Breast epithelium (tissue), 4 donors: ENCODE measurements at regions not wholly inside any gene's neighbourhood (a gene's known extent, or its start where the extent isn't known, plus 50 kb on each side); places are given as distances from the start of the nearest gene placed in this dataset.

Source experiments
- DNase-seq, 2 donors: peaks; one replicate each; pipeline ENCODE4 v3.0.0-alpha.2; 2019; ENCODE audit warnings: low spot score in 2 of 2
- H3K27ac ChIP-seq, 2 donors: fragments of 200-600 bp; sonication (generic) in 1 of 2; one replicate each; pipeline ENCODE4 v1.5.1; 2016 to 2019; ENCODE audit warnings: mild to moderate bottlenecking in 1 of 2
- H3K27me3 ChIP-seq, 2 donors: fragments of 200-600 bp; sonication (generic) in 1 of 2; one replicate each; pipeline versions ENCODE4 v1.5.1 to v1.6.0; 2017 to 2019; ENCODE audit warnings: control low read depth in 1 of 2, mild to moderate bottlenecking in 1 of 2
- H3K36me3 ChIP-seq: fragments of 200-600 bp; one replicate; pipeline ENCODE4 v1.5.1; 2019
- H3K4me1 ChIP-seq, 2 donors: fragments of 200-600 bp; sonication (generic); one replicate each; pipeline ENCODE4 v1.5.1; 2016 to 2019; ENCODE audit warnings: control low read depth in 1 of 2
- H3K4me3 ChIP-seq, 3 donors: fragments of 200-600 bp; sonication (generic); 1 replicate in 2 of 3; 2 replicates in 1 of 3; pipeline ENCODE4 v1.5.1; 2016 to 2019; ENCODE audit warnings: mild to moderate bottlenecking in 3 of 3, moderate library complexity in 2 of 3
- H3K9me3 ChIP-seq, 2 donors: fragments of 200-600 bp; sonication (generic) in 1 of 2; one replicate each; pipeline ENCODE4 v1.5.1; 2016 to 2019; ENCODE audit warnings: control low read depth in 1 of 2
- CTCF ChIP-seq, 3 donors: fragments of 450-650 bp; IDR thresholded peaks; one replicate each; pipeline ENCODE4 v1.5.1; 2016 to 2017; ENCODE audit warnings: antibody characterized with exemption in 3 of 3, mild to moderate bottlenecking in 3 of 3, moderate library complexity in 3 of 3
- POLR2A ChIP-seq: fragments of 450-650 bp; IDR thresholded peaks from one replicate; pipeline ENCODE4 v1.6.1; 2016; ENCODE audit warnings: antibody characterized with exemption, mild to moderate bottlenecking, moderate library complexity
- POLR2AphosphoS5 ChIP-seq, 3 donors: sonication (generic); formaldehyde crosslinking; IDR thresholded peaks; one replicate each; pipeline ENCODE4 v1.6.1; 2017; ENCODE audit warnings: antibody characterized with exemption in 3 of 3
- intact Hi-C: fragments of 100-400 bp; cut with DNase I; formaldehyde crosslinking; loops from one replicate; pipeline ENCODE4 v1.15.1; 2023; ENCODE audit warnings: low total_unique reads

GRCh38 chr13:64000321-64000720, 2584.7 kb upstream of the PCDH20 start:
- DNase-seq, result no peak
- H3K27ac ChIP-seq, result no peak overlapping the region
- TF ChIP-seq CTCF (IDR thresholded peaks at IDR 0.05) (no peak), POLR2A (no peak), POLR2AphosphoS5 (IDR thresholded peaks at IDR 0.05) (no peak)
- no peaks in the 10 kb centered on the region for H3K9me3 ChIP-seq
- intact Hi-C loops, result no loop called here
- no peaks in the 10 kb centered on the region for H3K36me3 ChIP-seq
- H3K4me1 ChIP-seq, result no peaks in the 10 kb centered on the region
- H3K4me3 ChIP-seq, result no peak overlapping the region
- H3K27me3 ChIP-seq, result no peaks in the 10 kb centered on the region

- Histone ChIP-seq H3K9me3 (no peaks in the 10 kb centered on the region), H3K4me3 (no peak overlapping the region), H3K36me3 (no peaks in the 10 kb centered on the region), H3K27ac (no peak overlapping the region), H3K27me3 (no peaks in the 10 kb centered on the region), H3K4me1 (no peaks in the 10 kb centered on the region)
- no peak for TF ChIP-seq POLR2A
- TF ChIP-seq POLR2AphosphoS5 (IDR thresholded peaks at IDR 0.05), result no peak
- no peak for TF ChIP-seq CTCF (IDR thresholded peaks at IDR 0.05)
- DNase-seq, result no peak
- intact Hi-C loops, result loop anchor here (5.0 kb wide), 1 partner anchor 408 kb away; no protein-coding TSS in a partner anchor
These were observed 2584.1 kb upstream of the PCDH20 start for GRCh38 chr13:63999614-64000305.

GRCh38 chr13:63983366-63983765, 2567.7 kb upstream of the PCDH20 start:
- no peak for TF ChIP-seq POLR2A
- no peak for TF ChIP-seq CTCF (IDR thresholded peaks at IDR 0.05)
- TF ChIP-seq POLR2AphosphoS5 (IDR thresholded peaks at IDR 0.05), result no peak
- Histone ChIP-seq H3K4me3 (no peak overlapping the region), H3K36me3 (no peaks in the 10 kb centered on the region), H3K9me3 (peaks cover 0 to 13% of the 10 kb centered on the region in 2 donors), H3K4me1 (no peaks in the 10 kb centered on the region), H3K27ac (no peak overlapping the region), H3K27me3 (no peaks in the 10 kb centered on the region)
- intact Hi-C loops, result no loop called here
- no peak for DNase-seq

GRCh38 chr13:63979951-63980350, 2564.3 kb upstream of the PCDH20 start:
- H3K27ac ChIP-seq, result no peak overlapping the region
- DNase-seq, result no peak
- TF ChIP-seq POLR2AphosphoS5 (IDR thresholded peaks at IDR 0.05), result no peak
- no peak for TF ChIP-seq CTCF (IDR thresholded peaks at IDR 0.05)
- TF ChIP-seq POLR2A, result no peak
- H3K27me3 ChIP-seq, result no peaks in the 10 kb centered on the region
- H3K9me3 ChIP-seq, result peaks cover 0 to 11% of the 10 kb centered on the region in 2 donors
- H3K36me3 ChIP-seq, result no peaks in the 10 kb centered on the region
- intact Hi-C loops, result no loop called here
- H3K4me1 ChIP-seq, result no peaks in the 10 kb centered on the region
- H3K4me3 ChIP-seq, result no peak overlapping the region

- Histone ChIP-seq H3K4me3 (no peak overlapping the region), H3K27ac (no peak overlapping the region), H3K4me1 (no peaks in the 10 kb centered on the region), H3K36me3 (no peaks in the 10 kb centered on the region), H3K27me3 (no peaks in the 10 kb centered on the region), H3K9me3 (no peaks in the 10 kb centered on the region)
- TF ChIP-seq POLR2A (no peak), CTCF (IDR thresholded peaks at IDR 0.05) (no peak), POLR2AphosphoS5 (IDR thresholded peaks at IDR 0.05) (no peak)
- DNase-seq, result no peak
- intact Hi-C loops, result no loop called here
These were observed 2556.7 kb upstream of the PCDH20 start for GRCh38 chr13:63972328-63972727.
